NCI-H345 treated with DMSO at 0.1 percent for 48 hours (cell line): ENCODE measurements at regions not wholly inside any gene's neighbourhood (a gene's known extent, or its start where the extent isn't known, plus 50 kb on each side); places are given as distances from the start of the nearest gene placed in this dataset.
"Not testable (repeated sequence)": the region's sequence is repeated elsewhere in the genome, so short reads cannot be mapped to it uniquely, and the experiment has no call there.

Experiments
- DNase-seq: peaks from one replicate; lab custom pipeline; 2025; ENCODE audit not compliant: unreplicated experiment; lab: John Stamatoyannopoulos, UW

DNA sequence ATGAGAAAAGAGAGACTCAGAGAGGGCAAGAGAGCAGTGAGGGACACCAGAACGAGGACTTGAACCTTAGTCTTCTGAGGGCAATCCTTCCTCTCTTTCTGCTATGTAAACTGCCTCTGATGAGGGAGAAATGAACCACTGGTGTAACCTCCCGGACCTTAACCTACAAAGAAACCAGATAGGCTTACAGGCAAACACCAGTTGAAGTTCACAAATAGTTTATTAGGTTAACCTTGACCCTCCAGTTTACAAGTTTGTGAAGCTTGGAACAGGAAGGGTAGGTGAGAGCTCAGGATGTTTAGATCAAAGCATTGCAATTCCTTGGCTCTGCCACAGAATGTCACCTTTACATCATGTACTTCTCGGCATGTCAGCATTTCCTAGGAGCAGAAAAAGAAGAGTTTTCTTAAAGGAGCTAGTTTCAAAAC, 486.4 kb upstream of the SPRED2 start:
- no peak for DNase-seq

DNA sequence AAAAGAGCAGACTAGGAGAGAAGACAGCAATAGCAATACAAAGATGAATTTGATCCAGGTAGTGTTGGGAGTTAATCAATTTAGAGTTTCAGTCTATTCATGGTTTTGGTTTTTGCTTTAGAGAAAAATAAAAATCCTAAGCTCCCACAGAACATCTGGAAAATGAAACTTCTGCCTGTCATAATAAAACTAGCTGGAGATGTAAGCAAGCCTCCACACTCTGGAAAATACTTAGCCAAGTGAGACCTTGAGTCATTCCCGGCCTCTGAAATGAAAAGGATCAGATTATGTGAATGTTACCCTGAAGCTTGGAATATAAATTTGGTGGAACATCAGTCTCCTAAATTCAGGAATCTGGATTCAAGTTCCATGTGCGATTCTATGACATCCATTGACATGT, 485.6 kb upstream of the SPRED2 start:
- no peak for DNase-seq

DNA sequence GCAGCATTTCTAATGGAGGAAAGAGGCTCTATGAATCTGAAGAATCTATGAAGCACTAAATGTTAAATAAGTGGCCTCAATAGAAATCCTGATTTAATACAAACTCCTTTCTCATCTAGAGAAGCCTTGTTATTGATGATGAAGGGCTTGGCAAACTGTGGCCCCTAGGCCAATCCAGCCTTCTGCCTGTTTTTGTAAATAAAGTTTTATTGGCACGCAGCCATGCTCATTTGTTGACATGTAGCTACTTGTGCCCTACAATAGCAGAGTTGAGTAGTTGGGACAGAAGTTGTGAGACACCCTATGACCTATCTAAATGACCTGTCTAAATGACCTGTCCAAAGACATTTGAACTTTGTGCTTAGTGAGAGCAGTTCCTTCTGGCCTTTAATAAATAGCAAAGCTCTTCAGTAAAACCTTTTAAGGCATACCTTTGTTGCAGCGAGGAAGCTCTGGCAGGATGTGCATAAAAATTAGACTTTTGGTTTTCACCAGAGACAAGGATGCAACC, 484.4 kb upstream of the SPRED2 start:
- no peak for DNase-seq

- DNase-seq: no peak
Observed at GRCh38 chr2:65916177-65916576, 483.8 kb upstream of the SPRED2 start.

GRCh38 chr2:65915273-65915672, 482.9 kb upstream of the SPRED2 start:
- no peak for DNase-seq

GRCh38 chr2:65914244-65914786, 481.9 kb upstream of the SPRED2 start:
- no peak for DNase-seq

GRCh38 chr2:65913813-65914212, 481.4 kb upstream of the SPRED2 start:
- no peak for DNase-seq

- DNase-seq: no peak
Observed at GRCh38 chr2:65901756-65902155, 469.4 kb upstream of the SPRED2 start.

DNA sequence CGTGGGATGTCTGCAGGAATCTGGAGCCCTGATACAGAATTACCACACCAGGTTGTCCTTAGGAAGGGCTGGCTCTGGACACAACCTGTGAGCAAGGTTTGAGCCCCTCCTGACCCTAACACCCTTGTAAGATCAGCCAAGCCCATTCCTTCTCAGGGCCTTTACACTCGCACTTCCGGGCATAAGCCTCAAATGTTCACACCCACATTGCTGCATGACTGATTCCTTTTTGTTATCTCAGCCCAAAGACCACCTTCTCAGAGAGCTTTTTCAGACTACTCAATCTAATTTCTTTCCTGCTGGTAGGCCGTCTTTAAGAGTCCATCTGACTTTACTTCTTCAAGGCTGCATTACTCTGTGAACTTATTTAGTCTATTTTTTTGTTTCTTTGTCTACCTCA, 464.0 kb upstream of the SPRED2 start:
- no peak for DNase-seq

DNA sequence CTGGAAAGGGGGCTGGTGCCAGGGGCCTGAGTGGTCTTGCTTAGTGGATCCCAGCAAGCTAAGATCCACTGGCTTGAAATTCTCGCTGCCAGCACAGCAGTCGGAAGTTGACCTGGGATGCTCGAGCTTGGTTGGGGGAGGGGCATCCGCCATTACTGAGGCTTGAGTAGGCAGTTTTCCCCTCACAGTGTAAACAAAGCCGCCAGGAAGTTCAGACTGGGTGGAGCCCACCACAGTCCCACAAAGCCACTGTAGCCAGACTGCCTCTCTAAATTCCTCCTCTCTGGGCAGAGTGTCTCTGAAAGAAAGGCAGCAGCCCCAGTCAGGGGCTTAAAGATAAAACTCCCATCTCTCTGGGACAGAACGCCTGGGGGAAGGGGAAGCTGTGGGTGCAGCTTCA, 457.7 kb upstream of the SPRED2 start:
- DNase-seq: not testable (repeated sequence)

- no peak for DNase-seq
Observed at GRCh38 chr2:65885266-65885665, 452.9 kb upstream of the SPRED2 start.

DNA sequence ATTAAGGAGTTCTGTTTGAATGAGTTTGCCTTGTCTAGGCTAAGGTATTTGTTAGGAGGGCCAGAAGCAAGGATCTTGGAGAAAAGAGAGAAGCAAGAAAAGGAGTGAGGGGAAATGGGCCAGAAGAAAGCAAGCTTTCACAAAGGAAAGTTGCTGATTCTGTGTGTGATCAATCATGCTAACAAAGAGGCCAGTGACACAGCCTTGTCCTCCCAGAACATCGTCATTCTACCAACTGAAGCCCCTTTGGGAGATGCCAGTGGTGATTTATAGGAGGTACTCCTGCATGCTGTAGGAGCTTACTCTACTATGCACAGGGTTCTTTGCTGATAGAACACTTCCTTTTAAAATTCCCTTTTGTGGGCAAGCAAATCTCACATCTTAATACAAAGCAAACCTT, 449.2 kb upstream of the SPRED2 start:
- DNase-seq: no peak

DNA sequence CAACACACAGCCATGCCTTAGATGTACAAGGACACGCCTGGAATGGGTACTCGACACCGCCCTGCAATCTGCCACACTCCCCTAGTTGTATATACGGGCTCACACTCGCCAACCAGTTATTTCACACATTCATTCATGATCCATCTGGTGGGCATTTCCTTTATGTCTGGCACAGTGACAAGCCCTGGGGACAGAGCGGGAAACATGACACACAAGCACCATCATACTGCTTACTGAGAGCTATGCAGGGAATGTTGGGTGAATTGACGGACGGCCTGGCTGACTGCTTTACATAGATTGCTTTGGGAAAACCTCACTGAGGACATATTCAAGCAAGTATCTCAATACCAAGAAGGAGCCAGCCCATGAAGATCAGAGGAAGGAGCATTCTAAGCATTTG, 448.0 kb upstream of the SPRED2 start:
- DNase-seq: no peak

DNA sequence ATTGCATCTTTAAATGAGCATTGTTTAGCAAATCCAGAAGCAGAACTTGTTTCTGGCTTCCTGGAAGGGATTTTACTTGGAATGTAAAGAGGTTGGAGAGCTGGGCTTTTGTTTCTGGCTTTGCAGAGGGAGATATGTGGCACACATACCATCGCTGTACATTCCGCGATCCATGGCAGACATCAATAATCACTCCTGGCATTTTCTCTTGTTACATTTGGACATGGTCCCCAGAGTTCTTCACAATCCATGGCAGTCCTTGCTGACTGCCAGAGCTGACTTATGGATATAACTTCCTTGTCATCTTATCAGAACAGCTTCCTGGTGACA, 445.6 kb upstream of the SPRED2 start:
- DNase-seq: no peak

- DNase-seq: no peak
Observed at GRCh38 chr2:65877331-65878010, 445.1 kb upstream of the SPRED2 start.

DNA sequence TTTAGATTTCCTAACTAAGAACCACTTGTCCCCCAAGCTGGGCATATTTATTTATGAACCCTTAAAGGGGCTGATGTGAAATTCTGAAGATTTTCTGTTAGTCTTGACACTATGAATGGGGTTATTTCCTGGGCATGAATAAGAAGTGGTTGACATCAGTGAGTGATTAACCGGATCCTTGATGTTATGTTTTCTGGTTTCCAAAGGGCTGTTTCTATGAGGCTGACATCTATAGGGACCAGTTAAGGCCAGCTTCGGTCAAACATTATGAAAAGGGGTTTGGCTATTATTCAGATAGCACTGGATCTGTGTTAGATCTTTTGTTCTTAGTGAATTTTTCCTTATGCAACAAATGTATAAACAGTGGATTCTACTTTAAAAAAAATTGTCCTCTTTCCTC, 443.7 kb upstream of the SPRED2 start:
- DNase-seq: no peak

GRCh38 chr2:65870826-65871225, 438.4 kb upstream of the SPRED2 start:
- DNase-seq: no peak

DNA sequence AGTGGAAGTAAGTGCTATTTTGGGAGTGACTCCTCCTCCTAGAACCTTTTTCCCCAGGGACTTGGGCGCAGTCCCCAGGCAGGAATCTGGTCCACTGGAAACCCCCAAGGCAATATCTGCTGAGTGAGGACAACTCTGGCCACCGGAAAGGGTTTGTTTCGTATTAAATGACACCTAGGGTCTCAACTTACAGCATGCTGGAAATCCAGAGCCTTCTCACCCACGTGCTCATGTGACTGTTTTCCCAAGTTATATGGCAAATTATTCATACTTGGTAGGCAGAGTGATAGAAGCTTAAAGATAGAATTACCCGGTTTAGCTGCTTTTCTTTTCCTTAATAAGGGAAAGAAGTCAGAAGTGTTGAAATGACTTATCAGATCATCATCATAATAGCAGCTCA, 436.9 kb upstream of the SPRED2 start:
- no peak for DNase-seq

DNA sequence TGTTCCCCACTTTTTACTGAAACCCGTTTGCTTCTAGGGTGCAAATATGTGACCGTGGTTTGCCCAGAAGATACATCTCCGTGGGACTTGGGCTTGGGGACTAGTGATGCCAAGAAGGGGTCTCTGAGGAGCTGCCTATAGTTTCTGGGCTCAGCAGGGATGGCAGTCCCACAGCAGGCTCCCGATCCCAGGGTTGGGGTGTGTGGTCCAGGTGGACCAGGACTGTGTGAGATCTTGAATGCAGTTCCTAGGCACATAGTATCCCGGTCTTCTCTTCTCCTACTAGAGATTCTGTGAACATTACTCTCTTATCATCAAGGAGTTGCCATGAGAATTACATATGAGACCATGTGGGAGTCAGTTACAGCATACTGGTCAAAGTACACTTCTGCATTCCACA, 435.8 kb upstream of the SPRED2 start:
- DNase-seq: no peak

- DNase-seq: no peak
Observed at GRCh38 chr2:65867446-65867845, 435.0 kb upstream of the SPRED2 start.

GRCh38 chr2:65866148-65866547, 433.7 kb upstream of the SPRED2 start:
- no peak for DNase-seq

GRCh38 chr2:65864619-65865018, 432.2 kb upstream of the SPRED2 start:
- DNase-seq: no peak

- no peak for DNase-seq
Observed at GRCh38 chr2:65863713-65864112, 431.3 kb upstream of the SPRED2 start.
